NCI-H1930 (cell line): ENCODE measurements at regions not wholly inside any gene's neighbourhood (a gene's known extent, or its start where the extent isn't known, plus 50 kb on each side); places are given as distances from the start of the nearest gene placed in this dataset.
A peak's percentile ranks its signal among the peaks of the same experiment; 100 is the strongest.
"Not testable (repeated sequence)": the region's sequence is repeated elsewhere in the genome, so short reads cannot be mapped to it uniquely, and the experiment has no call there.

ENCODE experiments used
- DNase-seq, 2 experiments: peaks; one replicate each; lab custom pipeline; 2025; lab: John Stamatoyannopoulos, UW

GRCh38 chr16:52309446-52310416 lies 237.2 kb downstream of the TOX3 start:
- DNase-seq, result no peak

- DNase-seq, result no peak
Observed at GRCh38 chr16:52308051-52308450, 238.9 kb downstream of the TOX3 start.

GRCh38 chr16:52301026-52301425 lies 245.9 kb downstream of the TOX3 start:
- DNase-seq, result no peak

GRCh38 chr16:52298769-52299168 lies 248.2 kb downstream of the TOX3 start:
- no peak for DNase-seq

GRCh38 chr16:52296706-52297315 lies 250.1 kb downstream of the TOX3 start:
- not testable (repeated sequence) for DNase-seq

- DNase-seq, result no peak
Observed at GRCh38 chr16:52296076-52296475, 250.9 kb downstream of the TOX3 start.

GRCh38 chr16:52294660-52295059 lies 252.3 kb downstream of the TOX3 start:
- no peak for DNase-seq

- no peak for DNase-seq
Observed at GRCh38 chr16:52293204-52293603, 253.7 kb downstream of the TOX3 start.

GRCh38 chr16:52283584-52284375 lies 263.2 kb downstream of the TOX3 start:
- no peak for DNase-seq

GRCh38 chr16:52283018-52283417 lies 263.9 kb downstream of the TOX3 start:
- no peak for DNase-seq

GRCh38 chr16:52280086-52280485 lies 266.9 kb downstream of the TOX3 start:
- no peak for DNase-seq

- peak in 1 of 2 experiments; percentile 12 for DNase-seq
Observed at GRCh38 chr16:52271088-52271750, 275.7 kb downstream of the TOX3 start.

- DNase-seq, result peak; percentile 92 to 93
Observed at GRCh38 chr16:52265446-52265861, 281.5 kb downstream of the TOX3 start.

GRCh38 chr16:52257534-52257933 lies 289.4 kb downstream of the TOX3 start:
- DNase-seq, result no peak

GRCh38 chr16:52256310-52257078 lies 290.4 kb downstream of the TOX3 start:
- DNase-seq, result no peak

GRCh38 chr16:52254746-52255145 lies 292.2 kb downstream of the TOX3 start:
- DNase-seq, result no peak

- DNase-seq, result no peak
Observed at GRCh38 chr16:52252680-52253079, 294.3 kb downstream of the TOX3 start.

GRCh38 chr16:52251495-52251894 lies 295.4 kb downstream of the TOX3 start:
- no peak for DNase-seq

GRCh38 chr16:52247737-52248136 lies 299.2 kb downstream of the TOX3 start:
- DNase-seq, result no peak

- no peak for DNase-seq
Observed at GRCh38 chr16:52238710-52239109, 308.2 kb downstream of the TOX3 start.

GRCh38 chr16:52237823-52238222 lies 309.1 kb downstream of the TOX3 start:
- DNase-seq, result no peak
